Spleen (tissue), 7 donors: ENCODE measurements at regions not wholly inside any gene's neighbourhood (a gene's known extent, or its start where the extent isn't known, plus 50 kb on each side); places are given as distances from the start of the nearest gene placed in this dataset.

Experiments used
- POLR2A ChIP-seq, 3 donors: fragments of 450-650 bp; IDR thresholded peaks; one replicate each; pipeline ENCODE4 v1.5.1; 2017; ENCODE audit warnings: antibody characterized with exemption in 3 of 3, mild to moderate bottlenecking in 1 of 3
- POLR2AphosphoS5 ChIP-seq, 3 donors: sonication (generic); formaldehyde crosslinking; IDR thresholded peaks; one replicate each; pipeline ENCODE4 v1.5.1; 2017; ENCODE audit warnings: antibody characterized with exemption in 3 of 3
- TF ChIP-seq, protein P1 (sequence below), 11 experiments: fragments of 200-600 bp in 7 of 11; fragments of 450-650 bp in 4 of 11; sonication (generic) in 4 of 11; IDR thresholded peaks in 8 of 11; conservative IDR thresholded peaks in 3 of 11; 1 replicate in 7 of 11; 2 replicates in 4 of 11; pipeline versions ENCODE4 v1.4.0 to v1.8.0; 2016 to 2021; ENCODE audit warnings: antibody characterized with exemption in 11 of 11, inconsistent platforms in 4 of 11, mild to moderate bottlenecking in 1 of 11
- donor health status: DM: no; HTN: no; CAD: no; lungs with moderate emphysema.
- donor health status: DM: no; HTN: no; CAD: no.
- donor health status: DM: no; HTN: no; CAD: no.

DNA sequence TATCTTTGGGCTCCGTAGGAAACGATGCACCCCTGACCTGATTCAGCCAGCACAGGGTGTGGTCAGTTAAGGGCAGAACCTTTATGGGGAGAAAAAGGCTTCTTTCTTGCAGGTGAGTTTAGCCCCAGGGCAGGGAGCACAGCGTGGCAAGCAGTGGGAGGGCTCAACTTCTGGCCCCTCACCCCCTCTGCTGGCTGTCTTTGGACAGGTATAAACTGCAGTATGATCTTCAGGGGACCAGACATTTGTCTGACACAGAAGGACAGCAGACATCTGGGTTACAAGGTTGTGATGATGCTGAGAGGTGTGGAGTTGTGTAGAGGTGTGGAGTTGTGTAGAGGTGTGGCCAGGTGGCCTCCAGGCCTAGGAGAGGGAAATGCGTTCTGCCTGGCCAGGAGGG is 324.0 kb upstream of the PLET1 start:
- TF ChIP-seq, protein P1, sequence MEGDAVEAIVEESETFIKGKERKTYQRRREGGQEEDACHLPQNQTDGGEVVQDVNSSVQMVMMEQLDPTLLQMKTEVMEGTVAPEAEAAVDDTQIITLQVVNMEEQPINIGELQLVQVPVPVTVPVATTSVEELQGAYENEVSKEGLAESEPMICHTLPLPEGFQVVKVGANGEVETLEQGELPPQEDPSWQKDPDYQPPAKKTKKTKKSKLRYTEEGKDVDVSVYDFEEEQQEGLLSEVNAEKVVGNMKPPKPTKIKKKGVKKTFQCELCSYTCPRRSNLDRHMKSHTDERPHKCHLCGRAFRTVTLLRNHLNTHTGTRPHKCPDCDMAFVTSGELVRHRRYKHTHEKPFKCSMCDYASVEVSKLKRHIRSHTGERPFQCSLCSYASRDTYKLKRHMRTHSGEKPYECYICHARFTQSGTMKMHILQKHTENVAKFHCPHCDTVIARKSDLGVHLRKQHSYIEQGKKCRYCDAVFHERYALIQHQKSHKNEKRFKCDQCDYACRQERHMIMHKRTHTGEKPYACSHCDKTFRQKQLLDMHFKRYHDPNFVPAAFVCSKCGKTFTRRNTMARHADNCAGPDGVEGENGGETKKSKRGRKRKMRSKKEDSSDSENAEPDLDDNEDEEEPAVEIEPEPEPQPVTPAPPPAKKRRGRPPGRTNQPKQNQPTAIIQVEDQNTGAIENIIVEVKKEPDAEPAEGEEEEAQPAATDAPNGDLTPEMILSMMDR (IDR thresholded peaks at IDR 0.05 in 8 of 11, conservative IDR thresholded peaks at IDR 0.05 in 3 of 11), result no peak
- TF ChIP-seq POLR2A (IDR thresholded peaks at IDR 0.05) (no peak), POLR2AphosphoS5 (IDR thresholded peaks at IDR 0.05) (no peak)
